HL-60 (cell line): ENCODE measurements at regions not wholly inside any gene's neighbourhood (a gene's known extent, or its start where the extent isn't known, plus 50 kb on each side); places are given as distances from the start of the nearest gene placed in this dataset.

Experiments
- CTCF ChIP-seq: IDR thresholded peaks from one replicate; pipeline ENCODE4 v1.5.1; 2011; ENCODE audit warnings: low read length, control low read depth, inconsistent platforms; ENCODE audit not compliant: insufficient read depth
- GABPA ChIP-seq: IDR thresholded peaks from 2 replicates; pipeline ENCODE4 v1.6.1; 2012; ENCODE audit warnings: low read depth

- TF ChIP-seq CTCF, result no peak
- TF ChIP-seq GABPA, result no peak
These were observed 290.9 kb upstream of the SMC2 start for GRCh38 chr9:103803245-103803644.
